ENCODE measurements at regions not wholly inside any gene's neighbourhood (a gene's known extent, or its start where the extent isn't known, plus 50 kb on each side); places are given as distances from the start of the nearest gene placed in this dataset.

GRCh38 chr5:103645816-103646215 is 83.2 kb upstream of the NUDT12 start:
- FAIRE-seq (no peak), DNase-seq (no peak)
- H3K4me1 ChIP-seq (ENCODE audit: control insufficient read depth in 2 of 3, insufficient read depth in 2 of 3, low read depth in 1 of 3, low read length in 3 of 3), result no peaks in the 10 kb centered on the region
- no peak overlapping the region for H3K9ac ChIP-seq (ENCODE audit: low read length in 3 of 3)
- H3K4me3 ChIP-seq (ENCODE audit: low read length in 3 of 3), result no peak overlapping the region
- intact Hi-C loops (cut with DNase I), result no loop called here
- no peaks in the 10 kb centered on the region for H3K27me3 ChIP-seq (ENCODE audit: control insufficient read depth, insufficient read depth, low read length)
- no peaks in the 10 kb centered on the region for H3K36me3 ChIP-seq (ENCODE audit: control insufficient read depth in 2 of 3, insufficient read depth in 3 of 3, low read length in 3 of 3)
- no peaks in the 10 kb centered on the region for H3K9me3 ChIP-seq (ENCODE audit: control insufficient read depth in 2 of 3, insufficient read depth in 1 of 3, low read length in 3 of 3)
- TF ChIP-seq, protein P1, sequence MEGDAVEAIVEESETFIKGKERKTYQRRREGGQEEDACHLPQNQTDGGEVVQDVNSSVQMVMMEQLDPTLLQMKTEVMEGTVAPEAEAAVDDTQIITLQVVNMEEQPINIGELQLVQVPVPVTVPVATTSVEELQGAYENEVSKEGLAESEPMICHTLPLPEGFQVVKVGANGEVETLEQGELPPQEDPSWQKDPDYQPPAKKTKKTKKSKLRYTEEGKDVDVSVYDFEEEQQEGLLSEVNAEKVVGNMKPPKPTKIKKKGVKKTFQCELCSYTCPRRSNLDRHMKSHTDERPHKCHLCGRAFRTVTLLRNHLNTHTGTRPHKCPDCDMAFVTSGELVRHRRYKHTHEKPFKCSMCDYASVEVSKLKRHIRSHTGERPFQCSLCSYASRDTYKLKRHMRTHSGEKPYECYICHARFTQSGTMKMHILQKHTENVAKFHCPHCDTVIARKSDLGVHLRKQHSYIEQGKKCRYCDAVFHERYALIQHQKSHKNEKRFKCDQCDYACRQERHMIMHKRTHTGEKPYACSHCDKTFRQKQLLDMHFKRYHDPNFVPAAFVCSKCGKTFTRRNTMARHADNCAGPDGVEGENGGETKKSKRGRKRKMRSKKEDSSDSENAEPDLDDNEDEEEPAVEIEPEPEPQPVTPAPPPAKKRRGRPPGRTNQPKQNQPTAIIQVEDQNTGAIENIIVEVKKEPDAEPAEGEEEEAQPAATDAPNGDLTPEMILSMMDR (IDR thresholded peaks at IDR 0.05; ENCODE audit: borderline replicate concordance, extremely low read depth, insufficient read depth), result no peak
- no peak overlapping the region for H3K27ac ChIP-seq (ENCODE audit: low read depth in 2 of 2, low read length in 2 of 2)

DNA sequence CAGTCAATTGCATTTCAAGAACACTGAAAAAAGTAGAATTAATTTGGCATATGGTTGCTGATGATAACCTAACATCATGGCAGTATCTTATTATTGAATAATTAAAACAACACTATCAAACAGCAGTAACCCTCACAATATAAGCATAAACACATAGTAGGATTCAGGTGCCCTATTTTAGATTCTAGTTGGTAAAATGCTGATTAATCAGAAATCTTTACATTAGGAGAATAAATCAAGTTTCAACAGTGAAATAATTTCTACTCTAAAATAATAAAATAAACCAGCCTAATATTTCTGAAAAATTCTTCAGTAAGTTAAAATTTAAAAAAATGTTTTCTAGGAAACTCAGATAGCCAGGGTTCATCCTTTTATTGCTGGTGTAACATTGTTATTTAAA is 76.4 kb upstream of the NUDT12 start:
- TF ChIP-seq, protein P1 (IDR thresholded peaks at IDR 0.05; ENCODE audit: borderline replicate concordance, extremely low read depth, insufficient read depth), result no peak
- no peak for FAIRE-seq
- Histone ChIP-seq H3K27ac (ENCODE audit: low read depth in 2 of 2, low read length in 2 of 2) (no peak overlapping the region), H3K4me1 (ENCODE audit: control insufficient read depth in 2 of 3, insufficient read depth in 2 of 3, low read depth in 1 of 3, low read length in 3 of 3) (no peaks in the 10 kb centered on the region), H3K4me3 (ENCODE audit: low read length in 3 of 3) (no peak overlapping the region), H3K36me3 (ENCODE audit: control insufficient read depth in 2 of 3, insufficient read depth in 3 of 3, low read length in 3 of 3) (no peaks in the 10 kb centered on the region), H3K27me3 (ENCODE audit: control insufficient read depth, insufficient read depth, low read length) (no peaks in the 10 kb centered on the region), H3K9ac (ENCODE audit: low read length in 3 of 3) (no peak overlapping the region), H3K9me3 (ENCODE audit: control insufficient read depth in 2 of 3, insufficient read depth in 1 of 3, low read length in 3 of 3) (no peaks in the 10 kb centered on the region)
- intact Hi-C loops (cut with DNase I), result no loop called here
- no peak for DNase-seq

- Histone ChIP-seq H3K36me3 (ENCODE audit: control insufficient read depth in 2 of 3, insufficient read depth in 3 of 3, low read length in 3 of 3) (no peaks in the 10 kb centered on the region), H3K27me3 (ENCODE audit: control insufficient read depth, insufficient read depth, low read length) (no peaks in the 10 kb centered on the region), H3K4me3 (ENCODE audit: low read length in 3 of 3) (no peak overlapping the region), H3K27ac (ENCODE audit: low read depth in 2 of 2, low read length in 2 of 2) (no peak overlapping the region), H3K4me1 (ENCODE audit: control insufficient read depth in 2 of 3, insufficient read depth in 2 of 3, low read depth in 1 of 3, low read length in 3 of 3) (peaks cover 0 to 3% (median 0%) of the 10 kb centered on the region in 3 donors), H3K9ac (ENCODE audit: low read length in 3 of 3) (no peak overlapping the region), H3K9me3 (ENCODE audit: control insufficient read depth in 2 of 3, insufficient read depth in 1 of 3, low read length in 3 of 3) (no peaks in the 10 kb centered on the region)
- no peak for FAIRE-seq
- TF ChIP-seq, protein P1 (IDR thresholded peaks at IDR 0.05; ENCODE audit: borderline replicate concordance, extremely low read depth, insufficient read depth), result no peak
- intact Hi-C loops (cut with DNase I), result no loop called here
- DNase-seq, result no peak
Measured at GRCh38 chr5:103624675-103625074, 62.1 kb upstream of the NUDT12 start.

DNA sequence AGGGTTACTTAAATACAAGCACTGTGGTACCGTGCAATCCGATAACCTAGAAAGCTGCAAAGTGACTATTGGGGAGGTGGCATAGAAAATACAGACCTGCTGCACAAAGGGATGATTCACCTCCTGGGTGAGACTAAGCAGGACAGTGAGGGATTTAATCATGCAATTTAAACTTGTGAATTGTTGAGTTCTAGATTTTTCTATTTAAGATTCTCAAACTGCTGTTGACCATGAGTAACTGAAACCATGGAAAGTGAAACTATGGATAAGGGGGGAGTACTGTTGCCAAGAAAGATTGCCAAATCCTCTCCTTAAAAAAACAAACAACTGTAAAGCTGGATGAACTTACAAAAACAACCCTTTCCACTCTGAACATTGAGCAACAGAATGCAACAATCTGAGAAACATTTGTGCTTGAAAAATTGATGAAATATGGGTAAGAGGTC is 61.5 kb upstream of the NUDT12 start:
- TF ChIP-seq, protein P1 (IDR thresholded peaks at IDR 0.05; ENCODE audit: borderline replicate concordance, extremely low read depth, insufficient read depth), result no peak
- H3K9me3 ChIP-seq (ENCODE audit: control insufficient read depth in 2 of 3, insufficient read depth in 1 of 3, low read length in 3 of 3), result no peaks in the 10 kb centered on the region
- FAIRE-seq, result no peak
- peaks cover 0 to 3% (median 0%) of the 10 kb centered on the region in 3 donors for H3K4me1 ChIP-seq (ENCODE audit: control insufficient read depth in 2 of 3, insufficient read depth in 2 of 3, low read depth in 1 of 3, low read length in 3 of 3)
- intact Hi-C loops (cut with DNase I), result no loop called here
- no peak overlapping the region for H3K9ac ChIP-seq (ENCODE audit: low read length in 3 of 3)
- H3K4me3 ChIP-seq (ENCODE audit: low read length in 3 of 3), result no peak overlapping the region
- H3K27ac ChIP-seq (ENCODE audit: low read depth in 2 of 2, low read length in 2 of 2), result no peak overlapping the region
- no peaks in the 10 kb centered on the region for H3K36me3 ChIP-seq (ENCODE audit: control insufficient read depth in 2 of 3, insufficient read depth in 3 of 3, low read length in 3 of 3)
- no peak for DNase-seq
- no peaks in the 10 kb centered on the region for H3K27me3 ChIP-seq (ENCODE audit: control insufficient read depth, insufficient read depth, low read length)
